DND-41 (cell line): ENCODE measurements at regions not wholly inside any gene's neighbourhood (a gene's known extent, or its start where the extent isn't known, plus 50 kb on each side); places are given as distances from the start of the nearest gene placed in this dataset.

Source experiments
- EZH2 ChIP-seq: IDR thresholded peaks from 3 replicates; pipeline ENCODE4 v1.6.1; 2012; ENCODE audit warnings: borderline replicate concordance, low read depth, mild to moderate bottlenecking, moderate library complexity, low read length, inconsistent platforms; ENCODE audit not compliant: severe bottlenecking
- TF ChIP-seq, protein P1 (sequence below): IDR thresholded peaks from 2 replicates; pipeline ENCODE4 v1.5.1; 2012; ENCODE audit warnings: borderline replicate concordance, low read length, moderate library complexity, mild to moderate bottlenecking; ENCODE audit not compliant: poor library complexity, severe bottlenecking; ENCODE audit errors: extremely low read depth

DNA sequence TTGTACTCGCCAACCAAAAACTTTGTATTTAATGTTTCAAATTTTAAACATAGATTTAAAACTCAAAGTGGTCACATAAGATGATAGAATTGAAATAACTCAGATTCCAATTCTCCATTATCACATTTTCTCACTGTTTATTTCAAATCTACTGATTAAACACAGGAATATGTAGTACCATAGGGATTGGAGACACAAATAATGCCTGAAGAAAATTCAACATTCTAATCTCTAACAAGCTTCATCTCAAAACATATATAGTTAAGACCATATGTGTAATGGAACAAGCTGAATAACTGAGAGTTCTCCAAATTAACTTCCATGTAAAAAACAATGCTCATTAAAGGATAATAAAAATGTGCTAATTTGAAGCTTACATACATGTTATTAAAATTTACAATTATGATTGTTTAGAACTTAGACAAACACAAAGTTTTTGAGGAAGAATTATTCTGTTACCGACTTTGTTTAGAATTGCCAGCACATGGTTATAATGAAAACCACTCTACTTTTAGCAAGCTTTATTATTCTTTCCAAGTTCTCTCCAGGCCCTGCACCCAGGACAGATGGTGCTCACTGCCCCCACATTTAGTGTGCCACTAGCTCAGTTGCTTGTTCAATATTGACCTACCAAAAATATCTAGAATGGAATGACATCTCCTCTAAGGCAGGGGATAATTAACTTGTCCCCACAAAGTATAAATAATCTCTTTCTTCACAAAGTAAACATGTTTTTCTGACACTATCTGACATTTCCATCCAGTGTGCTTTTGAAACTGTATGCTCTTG is 467.2 kb downstream of the TTLL7 start:
- no peak for TF ChIP-seq EZH2
- TF ChIP-seq, protein P1, sequence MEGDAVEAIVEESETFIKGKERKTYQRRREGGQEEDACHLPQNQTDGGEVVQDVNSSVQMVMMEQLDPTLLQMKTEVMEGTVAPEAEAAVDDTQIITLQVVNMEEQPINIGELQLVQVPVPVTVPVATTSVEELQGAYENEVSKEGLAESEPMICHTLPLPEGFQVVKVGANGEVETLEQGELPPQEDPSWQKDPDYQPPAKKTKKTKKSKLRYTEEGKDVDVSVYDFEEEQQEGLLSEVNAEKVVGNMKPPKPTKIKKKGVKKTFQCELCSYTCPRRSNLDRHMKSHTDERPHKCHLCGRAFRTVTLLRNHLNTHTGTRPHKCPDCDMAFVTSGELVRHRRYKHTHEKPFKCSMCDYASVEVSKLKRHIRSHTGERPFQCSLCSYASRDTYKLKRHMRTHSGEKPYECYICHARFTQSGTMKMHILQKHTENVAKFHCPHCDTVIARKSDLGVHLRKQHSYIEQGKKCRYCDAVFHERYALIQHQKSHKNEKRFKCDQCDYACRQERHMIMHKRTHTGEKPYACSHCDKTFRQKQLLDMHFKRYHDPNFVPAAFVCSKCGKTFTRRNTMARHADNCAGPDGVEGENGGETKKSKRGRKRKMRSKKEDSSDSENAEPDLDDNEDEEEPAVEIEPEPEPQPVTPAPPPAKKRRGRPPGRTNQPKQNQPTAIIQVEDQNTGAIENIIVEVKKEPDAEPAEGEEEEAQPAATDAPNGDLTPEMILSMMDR = no peak
